Subcutaneous abdominal adipose tissue (tissue), 5 donors: ENCODE measurements at regions not wholly inside any gene's neighbourhood (a gene's known extent, or its start where the extent isn't known, plus 50 kb on each side); places are given as distances from the start of the nearest gene placed in this dataset.

Experiments
- H3K27ac ChIP-seq: one replicate; pipeline ENCODE4 v1.7.0; 2013; ENCODE audit warnings: low read depth, mild to moderate bottlenecking, inconsistent platforms, low read length, moderate library complexity
- H3K27me3 ChIP-seq, 5 donors: one replicate each; pipeline ENCODE4 v1.7.0; 2013; ENCODE audit warnings: low read length in 5 of 5, inconsistent platforms in 1 of 5; ENCODE audit not compliant: control insufficient read depth in 5 of 5, insufficient read depth in 4 of 5
- H3K36me3 ChIP-seq, 5 donors: one replicate each; pipeline ENCODE4 v1.7.0; 2013; ENCODE audit warnings: low read length in 5 of 5; ENCODE audit not compliant: control insufficient read depth in 5 of 5, insufficient read depth in 5 of 5
- H3K4me1 ChIP-seq, 5 donors: one replicate each; pipeline ENCODE4 v1.7.0; 2013; ENCODE audit warnings: low read length in 5 of 5, mild to moderate bottlenecking in 3 of 5, moderate library complexity in 1 of 5; ENCODE audit not compliant: control insufficient read depth in 5 of 5, insufficient read depth in 5 of 5
- H3K4me3 ChIP-seq, 5 donors: one replicate each; pipeline ENCODE4 v1.7.0; 2013; ENCODE audit warnings: low read length in 5 of 5, low read depth in 1 of 5
- H3K9ac ChIP-seq, 5 donors: one replicate each; pipeline ENCODE4 v1.7.0; 2013; ENCODE audit warnings: low read length in 5 of 5, mild to moderate bottlenecking in 4 of 5, moderate library complexity in 3 of 5
- H3K9me3 ChIP-seq, 5 donors: one replicate each; pipeline ENCODE4 v1.7.0; 2013; ENCODE audit warnings: low read length in 5 of 5; ENCODE audit not compliant: control insufficient read depth in 5 of 5
- donor health status: healthy.
- donor health status: healthy.
- donor health status: healthy.
- donor health status: healthy.
- donor health status: healthy.

GRCh38 chr12:125434131-125434530 lies 368.9 kb downstream of the AACS start:
- Histone ChIP-seq H3K9me3 (peaks cover 0 to 3% (median 0%) of the 10 kb centered on the region in 5 donors), H3K27me3 (peaks cover 0 to 4% (median 0%) of the 10 kb centered on the region in 5 donors), H3K4me3 (no peak overlapping the region), H3K9ac (no peak overlapping the region), H3K27ac (no peak overlapping the region), H3K36me3 (no peaks in the 10 kb centered on the region), H3K4me1 (no peaks in the 10 kb centered on the region)

GRCh38 chr12:125434936-125435443 lies 369.8 kb downstream of the AACS start:
- Histone ChIP-seq H3K9me3 (peaks cover 0 to 3% (median 0%) of the 10 kb centered on the region in 5 donors), H3K4me1 (no peaks in the 10 kb centered on the region), H3K4me3 (no peak overlapping the region), H3K9ac (no peak overlapping the region), H3K36me3 (no peaks in the 10 kb centered on the region), H3K27ac (no peak overlapping the region), H3K27me3 (peaks cover 0 to 4% (median 0%) of the 10 kb centered on the region in 5 donors)

GRCh38 chr12:125435871-125436270 lies 370.6 kb downstream of the AACS start:
- Histone ChIP-seq H3K27me3 (peaks cover 0 to 4% (median 0%) of the 10 kb centered on the region in 5 donors), H3K27ac (no peak overlapping the region), H3K9me3 (peaks cover 0 to 3% (median 0%) of the 10 kb centered on the region in 5 donors), H3K4me3 (no peak overlapping the region), H3K9ac (no peak overlapping the region), H3K4me1 (no peaks in the 10 kb centered on the region), H3K36me3 (no peaks in the 10 kb centered on the region)

GRCh38 chr12:125436686-125437085 lies 371.5 kb downstream of the AACS start:
- H3K9me3 ChIP-seq, result peaks cover 0 to 3% (median 0%) of the 10 kb centered on the region in 5 donors
- H3K36me3 ChIP-seq, result no peaks in the 10 kb centered on the region
- no peak overlapping the region for H3K4me3 ChIP-seq
- H3K27me3 ChIP-seq, result peaks cover 0 to 3% (median 0%) of the 10 kb centered on the region in 5 donors
- no peaks in the 10 kb centered on the region for H3K4me1 ChIP-seq
- no peak overlapping the region for H3K27ac ChIP-seq
- no peak overlapping the region for H3K9ac ChIP-seq

GRCh38 chr12:125440399-125440798 lies 375.2 kb downstream of the AACS start:
- peaks cover 0 to 9% (median 7%) of the 10 kb centered on the region in 5 donors for H3K9me3 ChIP-seq
- H3K27me3 ChIP-seq, result no peaks in the 10 kb centered on the region
- no peaks in the 10 kb centered on the region for H3K36me3 ChIP-seq
- H3K9ac ChIP-seq, result no peak overlapping the region
- H3K27ac ChIP-seq, result no peak overlapping the region
- no peak overlapping the region for H3K4me3 ChIP-seq
- no peaks in the 10 kb centered on the region for H3K4me1 ChIP-seq

- Histone ChIP-seq H3K27ac (no peak overlapping the region), H3K9me3 (peaks cover 0 to 15% (median 11%) of the 10 kb centered on the region in 5 donors), H3K9ac (no peak overlapping the region), H3K4me3 (no peak overlapping the region), H3K36me3 (no peaks in the 10 kb centered on the region), H3K27me3 (no peaks in the 10 kb centered on the region), H3K4me1 (no peaks in the 10 kb centered on the region)
Observed at GRCh38 chr12:125443341-125443740, 378.1 kb downstream of the AACS start.

- no peak overlapping the region for H3K4me3 ChIP-seq
- no peaks in the 10 kb centered on the region for H3K4me1 ChIP-seq
- no peak overlapping the region for H3K27ac ChIP-seq
- H3K36me3 ChIP-seq, result no peaks in the 10 kb centered on the region
- H3K9me3 ChIP-seq, result peaks cover 0 to 17% (median 2%) of the 10 kb centered on the region in 5 donors
- H3K27me3 ChIP-seq, result peaks cover 0 to 3% (median 2%) of the 10 kb centered on the region in 5 donors
- H3K9ac ChIP-seq, result no peak overlapping the region
Observed at GRCh38 chr12:125451408-125451807, 386.2 kb downstream of the AACS start.

GRCh38 chr12:125453751-125454150 lies 388.5 kb downstream of the AACS start:
- Histone ChIP-seq H3K4me1 (no peaks in the 10 kb centered on the region), H3K27me3 (peaks cover 2 to 11% (median 4%) of the 10 kb centered on the region in 5 donors), H3K36me3 (no peaks in the 10 kb centered on the region), H3K4me3 (no peak overlapping the region), H3K9ac (no peak overlapping the region), H3K27ac (no peak overlapping the region), H3K9me3 (peaks cover 0 to 12% (median 2%) of the 10 kb centered on the region in 5 donors)

- H3K9me3 ChIP-seq, result peaks cover 0 to 12% (median 2%) of the 10 kb centered on the region in 5 donors
- H3K27ac ChIP-seq, result no peak overlapping the region
Observed at GRCh38 chr12:125454291-125454690, 389.1 kb downstream of the AACS start.

GRCh38 chr12:125454786-125455480 lies 389.7 kb downstream of the AACS start:
- peaks cover 0 to 10% (median 2%) of the 10 kb centered on the region in 5 donors for H3K9me3 ChIP-seq
- no peak overlapping the region for H3K27ac ChIP-seq
- H3K36me3 ChIP-seq, result no peaks in the 10 kb centered on the region
- H3K4me1 ChIP-seq, result no peaks in the 10 kb centered on the region
- H3K9ac ChIP-seq, result no peak overlapping the region
- H3K27me3 ChIP-seq, result peaks cover 2 to 11% (median 4%) of the 10 kb centered on the region in 5 donors
- H3K4me3 ChIP-seq, result no peak overlapping the region

More at GRCh38 chr12:125454291-125454690, 389.1 kb downstream of the AACS start:
- no peaks in the 10 kb centered on the region for H3K36me3 ChIP-seq
- H3K4me3 ChIP-seq, result no peak overlapping the region
- no peak overlapping the region for H3K9ac ChIP-seq
- no peaks in the 10 kb centered on the region for H3K4me1 ChIP-seq
- peaks cover 2 to 11% (median 4%) of the 10 kb centered on the region in 5 donors for H3K27me3 ChIP-seq
